SKM-1 (cell line): ENCODE measurements at regions not wholly inside any gene's neighbourhood (a gene's known extent, or its start where the extent isn't known, plus 50 kb on each side); places are given as distances from the start of the nearest gene placed in this dataset.
"Not testable (repeated sequence)": the region's sequence is repeated elsewhere in the genome, so short reads cannot be mapped to it uniquely, and the experiment has no call there.

ENCODE experiments used
- DNase-seq: peaks from one replicate; lab custom pipeline; 2025; ENCODE audit not compliant: unreplicated experiment; lab: John Stamatoyannopoulos, UW

DNA sequence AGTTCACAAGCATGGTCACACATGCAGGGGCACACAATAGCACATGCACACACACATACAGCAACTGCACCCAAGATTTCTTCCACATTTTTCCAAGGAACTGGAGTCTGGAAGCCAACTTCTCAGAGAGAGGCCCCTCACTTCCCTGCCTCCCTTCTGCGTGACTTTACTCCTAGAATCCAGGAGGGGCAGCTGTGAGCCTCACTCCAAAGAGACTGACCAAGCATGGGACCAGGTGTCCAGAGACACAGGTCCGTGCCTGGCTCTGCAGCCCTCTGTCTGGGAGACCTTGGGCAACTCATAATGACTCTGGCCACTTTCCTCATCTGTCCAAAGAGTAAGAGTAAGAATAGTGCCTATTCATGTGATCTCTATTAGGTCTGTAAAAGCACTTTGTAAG, 104.7 kb upstream of the TMEM132E start:
- no peak for DNase-seq

DNA sequence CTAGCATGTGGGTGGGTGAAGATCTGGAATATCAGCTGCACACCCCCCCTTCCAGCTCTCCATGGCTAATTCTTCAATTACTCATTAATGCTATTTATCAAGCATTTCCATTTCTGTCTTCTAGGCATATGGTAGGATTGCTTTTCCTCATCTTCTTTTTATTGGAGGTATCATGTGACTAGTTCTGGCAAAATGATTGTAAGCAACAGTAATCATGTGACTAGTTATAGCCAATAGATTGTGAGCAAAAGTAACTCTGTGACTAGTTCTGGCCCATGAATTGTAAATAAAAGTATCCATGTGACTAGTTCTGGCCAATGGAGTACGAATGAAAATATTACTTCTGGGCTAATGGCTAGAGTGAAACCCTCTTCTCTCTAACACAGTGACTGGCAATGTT, 107.0 kb upstream of the TMEM132E start:
- DNase-seq, result no peak

DNA sequence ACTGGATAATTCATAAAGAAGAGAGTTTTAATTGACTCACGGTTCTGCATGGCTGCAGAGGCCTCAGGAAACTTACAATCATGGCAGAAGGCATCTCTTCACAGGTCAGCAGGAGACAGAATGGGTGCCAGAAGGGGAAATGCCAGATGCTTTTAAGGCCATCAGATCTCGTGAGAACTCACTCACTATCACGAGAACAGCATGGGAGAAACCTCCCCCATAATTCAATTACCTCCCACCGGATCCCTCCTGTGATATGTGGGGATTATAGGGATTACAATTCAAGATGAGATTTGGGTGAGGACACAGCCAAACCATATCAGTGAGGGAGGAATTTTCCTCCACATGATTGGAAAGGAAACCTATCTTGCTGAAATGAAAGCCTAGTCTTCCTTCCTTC, 108.1 kb upstream of the TMEM132E start:
- DNase-seq, result not testable (repeated sequence)

DNA sequence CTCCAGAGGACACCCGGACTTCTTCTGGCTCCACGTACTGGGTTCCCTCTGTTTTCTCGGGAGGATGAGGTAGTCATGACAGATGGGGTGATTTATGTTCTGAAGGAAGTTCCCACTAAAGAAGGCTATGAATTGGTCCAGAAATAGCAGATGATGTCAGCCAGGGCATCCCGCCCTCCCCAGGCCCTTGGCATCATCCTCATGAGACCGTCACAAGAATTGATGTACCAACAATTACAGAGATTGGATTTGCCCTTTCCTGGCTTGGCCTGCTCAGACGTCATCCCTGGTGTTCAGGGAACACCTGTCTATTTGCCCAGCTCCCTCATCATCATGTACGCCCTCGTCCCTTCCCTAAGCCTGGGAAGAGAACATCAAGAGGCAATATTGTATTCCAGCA, 102.8 kb upstream of the CCL1 start:
- DNase-seq, result no peak

DNA sequence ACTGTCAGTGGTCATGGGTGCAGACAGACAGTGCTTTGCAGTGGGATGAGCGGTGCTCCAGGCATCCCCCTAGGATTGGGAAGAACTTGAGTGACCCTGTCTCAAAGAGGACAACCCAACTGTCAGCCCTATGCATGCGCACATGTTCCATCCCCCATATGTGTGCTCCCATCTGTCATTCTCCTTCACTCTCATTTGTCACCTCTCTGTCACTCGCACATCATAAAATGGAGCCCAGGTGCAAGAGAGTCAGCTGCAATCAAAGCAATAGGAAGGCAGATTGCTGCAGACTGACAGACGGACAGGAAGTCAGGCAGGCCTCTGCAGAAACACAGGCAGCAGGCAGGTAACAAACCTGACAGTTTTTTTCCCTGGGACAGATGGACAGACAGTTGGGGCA, 101.8 kb upstream of the CCL1 start:
- no peak for DNase-seq

DNA sequence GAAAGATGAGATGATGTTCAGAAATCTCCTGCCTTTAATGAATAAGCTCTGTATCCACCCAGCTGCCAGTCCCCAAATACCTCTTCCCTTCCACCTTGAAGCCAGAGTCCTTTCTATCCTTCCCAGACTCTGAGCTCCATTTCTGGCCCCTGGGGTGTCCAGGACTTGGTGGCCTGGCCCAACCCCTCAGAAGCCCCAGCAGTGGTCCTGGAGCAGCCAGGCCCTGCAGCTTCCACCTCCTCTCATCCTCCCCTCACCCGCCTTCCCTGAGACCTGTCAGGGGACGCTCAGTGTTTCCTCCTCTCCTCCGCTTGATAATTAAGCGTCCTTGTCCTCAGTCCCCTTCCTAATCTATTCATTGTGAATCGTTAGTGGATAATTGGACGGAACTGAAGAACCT, 95.2 kb upstream of the CCL1 start:
- DNase-seq, result no peak

DNA sequence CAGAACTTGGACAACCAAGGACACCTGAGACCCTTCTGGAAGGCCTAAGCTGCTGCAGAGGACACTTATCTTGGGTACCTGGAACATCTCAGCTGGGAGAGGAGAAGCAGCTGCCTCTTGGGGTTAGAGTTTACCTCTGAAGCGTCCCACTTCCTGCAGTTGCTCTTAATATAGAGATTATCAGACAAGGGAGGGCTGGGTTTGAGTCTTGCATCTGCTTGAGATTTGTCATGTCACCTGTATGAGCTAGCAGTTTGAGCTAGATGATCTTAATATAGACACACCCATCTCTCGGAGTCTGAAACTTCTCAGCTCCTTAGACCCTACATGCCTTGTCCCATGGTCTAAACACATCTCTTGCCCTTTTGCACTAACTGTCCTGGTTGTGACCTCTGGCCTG, 93.1 kb upstream of the CCL1 start:
- DNase-seq, result no peak

DNA sequence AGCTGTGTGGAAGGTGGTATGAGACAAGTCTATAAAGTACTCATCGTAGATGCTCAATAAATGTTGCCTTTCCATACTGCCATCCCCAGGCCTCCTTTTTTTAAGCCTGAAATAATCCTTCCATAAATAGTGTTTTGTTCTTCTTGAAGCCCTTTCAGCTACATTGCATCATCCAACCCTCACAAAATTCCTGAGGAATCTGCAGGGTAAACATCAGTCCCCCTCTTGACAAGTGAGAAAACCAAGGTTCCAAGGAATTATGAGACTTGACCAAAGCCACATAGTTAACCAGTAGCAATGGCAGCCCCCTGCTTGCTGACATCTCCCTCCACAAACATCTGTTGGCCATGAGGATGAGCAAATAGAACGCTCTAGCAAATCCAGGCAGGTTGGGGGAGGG, 89.7 kb upstream of the CCL1 start:
- no peak for DNase-seq

DNA sequence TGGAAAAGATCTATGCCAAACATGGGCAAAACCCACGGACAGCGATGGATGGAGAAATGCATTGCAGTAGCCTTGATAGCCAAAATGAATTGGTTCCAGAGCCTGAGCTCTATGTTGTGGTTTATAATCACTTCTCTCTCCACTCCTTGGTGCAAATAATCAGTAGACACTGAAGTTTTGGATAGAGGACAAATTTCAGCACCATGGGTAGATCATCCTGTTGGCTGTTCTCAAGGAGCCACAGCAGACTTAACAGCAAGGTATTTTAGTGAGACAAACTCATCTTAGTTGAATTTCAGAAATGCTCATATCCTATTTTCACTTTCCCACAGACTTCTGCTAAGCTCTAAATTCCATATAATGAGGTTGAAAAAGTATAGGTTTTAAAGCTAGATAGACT, 88.3 kb upstream of the CCL1 start:
- no peak for DNase-seq

DNA sequence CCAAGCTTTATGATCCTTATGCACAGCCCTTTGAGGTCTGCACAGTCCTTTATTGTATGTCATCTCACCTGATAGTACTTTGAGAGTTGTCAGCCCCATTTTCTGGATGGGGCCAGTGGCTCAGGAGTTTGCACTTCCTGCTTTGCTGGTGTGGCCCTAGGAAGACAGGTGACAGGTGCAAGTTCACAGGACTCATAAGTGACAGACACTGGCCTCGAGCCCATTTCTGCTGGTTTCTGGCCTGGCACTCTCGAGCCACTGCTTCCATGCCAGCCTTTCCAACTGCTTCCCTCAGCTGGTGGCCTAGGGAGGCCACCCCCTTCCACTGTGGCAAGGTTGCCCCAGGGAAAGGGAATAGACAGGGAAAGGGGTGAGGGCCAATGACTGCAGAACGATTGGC, 84.4 kb upstream of the CCL1 start:
- no peak for DNase-seq

DNA sequence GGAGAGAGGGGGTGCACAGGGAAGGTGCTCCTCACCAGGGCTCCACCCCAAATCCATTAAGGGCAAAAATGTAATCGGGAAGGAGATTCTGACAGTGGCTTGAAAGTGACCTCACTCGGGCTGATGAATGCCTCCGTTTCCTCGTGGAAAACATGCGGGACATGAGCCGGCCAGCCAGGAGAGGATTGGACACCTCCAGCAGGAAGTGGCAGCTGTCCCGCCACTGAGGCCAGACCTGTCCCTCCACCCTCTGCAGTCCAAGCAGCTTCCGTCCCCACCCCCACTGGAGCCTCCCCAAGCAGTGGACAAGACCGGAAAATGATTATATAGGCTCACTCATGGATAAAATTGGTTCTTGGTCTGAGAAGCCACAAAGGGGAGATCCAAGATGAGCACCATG, 82.1 kb upstream of the CCL1 start:
- no peak for DNase-seq

DNA sequence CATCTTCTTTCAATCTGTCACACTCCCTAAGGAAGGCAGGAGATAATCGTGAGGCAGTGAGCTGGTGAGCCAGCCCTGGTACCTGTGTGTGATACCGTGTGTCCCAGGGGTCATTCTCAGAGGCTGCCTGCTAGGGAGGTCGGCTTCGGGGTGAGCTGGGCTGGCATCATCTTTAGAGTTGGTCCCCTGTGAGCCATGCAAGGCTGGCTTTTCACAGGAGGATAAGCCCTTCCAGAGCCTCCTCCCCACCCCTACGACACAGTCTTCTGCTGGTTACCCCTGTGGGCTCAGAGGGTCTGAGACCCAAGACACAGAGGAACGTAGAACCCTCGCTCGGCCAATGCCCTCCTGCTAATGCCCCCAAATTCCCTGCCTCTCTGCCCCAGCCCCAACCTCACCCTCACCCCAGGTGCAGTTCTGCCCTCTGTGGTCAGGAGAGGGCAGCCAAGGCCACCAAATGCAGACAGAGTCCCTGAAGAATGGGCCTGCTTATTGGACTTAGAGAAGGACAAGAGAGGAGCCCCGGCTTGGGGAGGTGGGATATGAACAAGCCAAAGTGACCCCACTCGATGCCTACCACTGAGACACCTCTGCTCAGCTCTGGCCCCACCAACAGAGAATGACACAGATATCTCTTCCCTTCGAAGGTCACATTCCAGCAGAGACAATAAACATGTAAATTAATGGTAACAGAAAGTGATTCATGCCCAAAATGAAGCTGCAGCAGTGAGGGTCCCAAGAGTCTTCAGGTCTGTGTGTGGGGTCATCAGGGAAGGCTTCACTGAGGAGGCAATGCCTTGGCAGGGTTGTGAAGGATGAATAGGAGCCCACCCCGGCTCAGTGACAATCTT, 80.8 kb upstream of the CCL1 start:
- DNase-seq, result no peak

DNA sequence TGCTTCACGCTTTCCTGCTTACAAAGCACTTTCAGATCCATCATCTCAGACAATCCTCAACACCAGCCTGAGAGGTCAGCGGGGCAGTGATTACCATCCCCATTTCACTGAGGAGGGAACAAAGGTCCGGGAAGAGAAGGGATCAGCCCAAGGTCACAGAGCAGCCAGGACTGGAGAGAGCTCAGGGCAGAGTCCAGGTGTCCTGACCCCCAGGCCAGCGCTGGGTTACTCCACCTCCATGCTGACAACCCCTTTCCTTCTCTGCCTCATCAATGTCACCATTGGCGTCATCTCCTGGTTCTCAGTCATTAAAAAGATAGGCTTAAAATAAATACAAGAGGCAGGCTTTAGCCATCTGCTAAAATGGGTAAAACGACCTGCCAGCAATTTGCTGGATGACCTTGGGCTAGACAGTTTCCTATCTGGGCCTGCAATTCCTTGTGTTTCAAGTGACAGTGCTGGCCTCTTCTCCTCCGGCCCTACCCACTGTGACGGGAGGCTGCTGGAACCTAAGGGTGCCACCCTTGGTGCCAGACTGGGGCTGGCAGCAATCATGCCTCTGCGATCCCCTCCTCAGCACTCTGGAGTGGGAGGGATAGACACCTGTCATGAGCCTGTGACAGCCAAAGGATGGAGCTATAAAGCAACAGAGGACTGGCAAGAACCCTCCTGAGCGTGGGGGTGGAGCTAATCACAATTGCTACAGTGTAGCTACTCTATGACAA, 79.5 kb upstream of the CCL1 start:
- DNase-seq, result no peak

DNA sequence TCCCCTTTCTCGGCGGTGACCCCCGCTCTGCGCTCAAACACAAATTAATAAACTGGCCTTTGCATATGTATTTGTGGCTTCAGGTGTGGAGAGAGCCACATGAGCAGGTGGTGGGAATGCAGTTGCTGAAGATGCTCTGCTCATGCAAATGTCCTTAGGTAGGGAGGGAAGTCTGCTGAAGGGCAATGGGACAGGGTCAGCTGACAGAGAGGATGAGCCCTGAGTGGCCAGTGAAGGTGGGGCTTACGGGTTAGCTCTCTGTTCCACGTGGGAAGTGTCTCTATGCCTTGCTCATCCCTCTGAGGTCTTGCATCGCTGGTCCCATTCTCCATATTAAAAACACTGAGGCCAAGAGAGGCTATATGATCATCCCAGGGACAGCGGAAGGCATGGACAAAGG, 74.2 kb upstream of the CCL1 start:
- DNase-seq, result no peak

DNA sequence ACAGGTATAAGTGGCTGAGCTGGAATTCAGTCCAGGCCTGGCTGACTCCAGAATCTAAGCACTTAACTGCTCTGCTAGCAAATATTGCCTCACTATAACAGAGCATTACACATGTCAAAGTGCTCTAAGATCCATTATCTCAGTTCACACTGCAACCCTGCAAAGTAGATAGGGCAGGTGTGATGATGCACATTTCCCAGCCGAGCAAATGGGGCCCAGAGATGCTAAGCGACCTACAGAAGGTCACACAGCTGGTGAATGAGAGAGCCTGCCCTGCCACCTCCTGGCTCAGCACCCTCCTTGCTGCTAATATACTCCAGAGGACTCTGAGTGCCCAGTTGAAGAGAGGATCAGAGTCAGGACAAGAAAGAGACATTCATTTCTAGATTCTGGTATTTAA, 73.6 kb upstream of the CCL1 start:
- no peak for DNase-seq

DNA sequence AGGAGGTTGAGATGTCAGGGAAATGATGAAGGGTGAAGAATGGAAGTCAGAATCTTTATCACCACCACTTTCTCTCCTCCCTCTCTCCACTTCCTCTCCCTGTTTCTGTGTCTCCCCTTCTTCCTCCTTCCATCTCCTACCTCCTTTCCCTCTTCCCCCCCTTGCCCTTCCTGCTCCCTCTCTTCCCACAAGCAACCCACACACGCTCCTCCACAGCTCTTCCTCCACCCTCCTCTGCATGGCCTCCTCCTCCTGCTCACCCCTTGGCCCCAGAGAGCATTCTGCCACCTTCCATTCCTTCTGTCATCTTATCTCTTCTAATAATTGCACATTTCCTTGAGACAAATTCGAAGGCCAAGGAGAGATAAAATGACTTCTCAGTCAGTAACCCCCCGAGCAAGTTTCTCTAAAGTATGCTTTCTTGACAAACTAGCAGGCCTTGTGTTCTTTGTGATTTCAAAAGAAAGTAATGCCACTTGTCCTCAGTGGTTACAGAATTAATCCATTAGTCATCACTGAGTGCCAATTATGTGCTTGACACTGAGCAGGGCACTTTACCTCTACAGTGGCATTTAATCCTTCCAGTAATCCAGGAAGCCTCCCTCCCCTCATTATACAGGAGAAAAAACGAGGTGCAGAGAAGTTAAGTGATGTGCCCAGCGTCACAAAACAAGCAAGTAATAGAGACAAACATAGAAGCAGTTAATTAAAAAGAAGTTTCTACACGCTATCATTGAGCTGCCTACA, 72.3 kb upstream of the CCL1 start:
- DNase-seq, result no peak

DNA sequence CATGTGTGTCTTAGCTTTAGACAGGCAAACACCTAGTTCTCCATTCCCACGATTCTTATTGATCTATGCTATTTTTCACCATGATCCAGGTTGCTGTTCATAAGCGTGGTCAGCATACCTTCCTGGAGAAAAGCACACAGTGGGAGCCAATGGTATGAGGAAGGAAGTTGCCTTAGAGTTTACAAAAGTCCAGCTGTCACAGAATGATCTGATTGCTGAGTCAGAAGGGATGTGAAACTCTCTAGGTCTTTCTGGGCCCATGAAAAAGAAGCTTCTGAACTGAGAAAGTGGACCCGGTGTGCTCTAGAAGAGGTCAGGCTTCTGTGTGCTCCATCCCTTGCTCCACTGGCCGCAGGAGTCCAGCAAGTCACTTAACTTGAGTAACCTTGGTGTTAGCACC, 71.0 kb upstream of the CCL1 start:
- DNase-seq, result no peak

DNA sequence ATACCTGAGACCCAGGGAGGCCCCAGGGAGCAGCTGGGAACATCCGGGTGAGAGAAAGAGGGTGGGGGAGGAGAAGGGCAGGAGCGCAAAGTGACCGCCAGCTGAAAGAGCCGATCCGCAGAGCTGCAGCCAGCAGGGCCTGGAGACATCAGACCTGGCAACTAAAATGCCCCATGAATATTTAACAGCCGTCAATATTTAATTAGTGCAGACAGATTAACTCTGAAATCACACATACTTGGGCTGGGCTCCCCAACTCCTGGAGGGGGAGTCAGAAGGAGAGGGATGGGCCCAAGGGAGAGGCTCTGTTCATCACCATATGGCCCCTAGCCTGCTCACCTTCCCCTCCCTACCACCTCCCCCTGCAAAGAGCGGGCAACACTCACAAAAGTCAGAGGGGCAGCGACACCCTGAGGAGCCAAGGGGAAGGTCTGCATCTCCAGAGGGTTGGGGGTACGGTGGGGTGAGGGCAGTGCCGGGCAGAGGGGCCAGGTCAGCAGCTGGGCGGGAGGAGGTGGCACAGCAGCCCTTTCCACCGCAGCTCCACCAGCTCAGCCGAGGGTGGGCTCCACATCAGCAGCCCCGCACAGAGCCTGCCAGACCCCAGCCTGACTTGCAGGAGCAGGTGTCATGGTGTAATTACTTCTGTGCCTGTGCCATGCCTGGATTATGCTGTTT, 61.9 kb upstream of the CCL1 start:
- DNase-seq, result no peak

DNA sequence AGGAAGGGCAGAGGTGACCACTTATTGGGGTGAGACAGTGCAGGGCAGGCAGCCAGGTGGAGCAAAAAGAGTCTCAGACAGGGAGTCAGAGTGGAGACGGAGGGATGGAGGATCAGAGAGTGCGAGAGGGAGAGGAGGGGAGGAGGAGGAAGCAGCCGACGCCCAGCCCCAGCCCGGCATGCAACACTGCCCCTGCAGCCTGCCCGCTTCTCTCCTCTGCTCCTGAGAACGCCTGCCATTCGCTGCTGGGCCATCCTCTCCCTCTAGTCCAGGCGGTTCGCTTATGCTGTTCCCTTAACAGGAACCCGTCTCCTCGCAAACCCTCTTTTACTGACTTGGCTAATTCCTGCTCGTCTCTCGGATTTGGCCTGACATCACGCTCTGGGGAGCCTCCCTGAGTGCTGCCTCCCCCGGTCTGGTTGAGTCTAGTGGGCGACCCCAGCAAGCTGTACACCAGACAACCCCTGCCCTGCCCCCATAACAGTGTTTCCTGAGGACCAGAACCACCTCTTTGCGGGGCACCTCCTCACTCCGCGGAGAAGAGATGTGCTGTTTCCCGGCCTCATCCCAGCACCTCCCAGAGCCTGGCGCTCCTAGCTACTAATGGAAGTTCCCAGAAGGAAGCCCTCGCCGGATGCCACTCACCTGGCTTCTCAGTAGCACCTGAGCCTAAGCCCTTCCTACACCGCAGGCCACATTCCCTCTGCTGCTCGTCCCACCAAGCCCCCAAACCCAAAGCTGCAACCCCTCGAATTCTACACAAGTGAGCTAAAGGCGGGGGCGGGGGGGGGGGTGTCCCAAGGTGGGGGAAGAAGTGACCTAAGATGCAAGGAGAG, 61.2 kb upstream of the CCL1 start:
- DNase-seq, result no peak

DNA sequence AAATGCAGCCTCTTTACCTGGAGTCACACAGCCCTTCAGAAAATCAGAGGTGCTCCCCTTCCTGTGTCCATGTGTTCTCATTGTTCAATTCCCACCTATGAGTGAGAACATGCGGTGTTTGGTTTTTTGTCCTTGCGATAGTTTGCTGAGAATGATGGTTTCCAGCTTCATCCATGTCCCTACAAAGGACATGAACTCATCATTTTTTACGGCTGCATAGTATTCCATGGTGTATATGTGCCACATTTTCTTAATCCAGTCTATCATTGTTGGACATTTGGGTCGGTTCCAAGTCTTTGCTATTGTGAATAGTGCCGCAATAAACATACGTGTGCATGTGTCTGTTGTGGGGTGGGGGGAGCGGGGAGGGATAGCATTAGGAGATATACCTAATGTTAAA, 60.3 kb upstream of the CCL1 start:
- DNase-seq, result not testable (repeated sequence)

DNA sequence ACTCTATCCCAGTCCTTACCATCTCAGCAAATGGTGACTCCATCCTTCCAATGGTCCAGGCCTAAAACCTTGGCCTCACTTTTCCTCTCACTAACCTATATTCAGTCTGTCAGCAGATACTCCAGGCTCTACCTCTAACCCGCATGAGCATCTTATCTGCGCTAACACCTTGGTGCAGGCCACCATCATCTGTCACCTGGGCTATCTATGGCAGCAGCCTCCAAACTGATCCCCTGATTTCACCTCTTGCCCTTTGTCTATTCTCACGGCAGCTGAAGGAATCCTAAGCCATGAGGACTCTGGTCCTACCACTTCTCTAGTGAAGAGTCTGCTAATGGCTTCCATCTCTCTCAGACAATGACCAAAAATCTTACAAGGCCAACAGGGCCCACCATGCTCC, 57.9 kb upstream of the CCL1 start:
- no peak for DNase-seq
